ENCODE measurements at regions not wholly inside any gene's neighbourhood (a gene's known extent, or its start where the extent isn't known, plus 50 kb on each side); places are given as distances from the start of the nearest gene placed in this dataset.

DNA sequence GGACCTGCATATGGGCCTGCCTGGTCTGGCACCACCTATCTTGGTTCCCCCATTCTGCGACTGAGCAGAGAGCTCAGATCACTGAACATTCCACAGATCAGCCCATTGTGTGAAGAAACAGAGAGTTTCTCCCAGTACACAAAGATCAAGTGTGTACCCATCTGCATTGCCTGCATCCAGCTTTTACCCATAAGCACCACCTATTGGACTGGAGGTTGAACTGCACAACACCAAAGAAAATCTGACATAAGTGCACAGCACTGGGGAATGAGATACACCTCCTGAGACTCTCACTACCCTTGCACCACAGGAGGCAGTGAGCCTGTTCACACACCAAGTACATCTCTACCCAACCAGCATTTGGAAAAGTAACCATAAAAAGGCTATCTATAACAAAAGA is 362.6 kb upstream of the CLEC14A start:
- ChIA-PET POLR2A (no interaction called here), CTCF (no interaction called here)
- Histone ChIP-seq H3K27me3 (ENCODE audit: control insufficient read depth, insufficient read depth, low read length) (no peaks in the 10 kb centered on the region), H3K36me3 (ENCODE audit: control insufficient read depth, insufficient read depth, low read length) (no peaks in the 10 kb centered on the region), H3K4me3 (ENCODE audit: low read depth, low read length) (no peak overlapping the region)
- no peak for TF ChIP-seq CTCF (IDR thresholded peaks at IDR 0.05; ENCODE audit: insufficient read depth, low read depth, low read length)
- DNase-seq (ENCODE audit: low read depth) = no peak

DNA sequence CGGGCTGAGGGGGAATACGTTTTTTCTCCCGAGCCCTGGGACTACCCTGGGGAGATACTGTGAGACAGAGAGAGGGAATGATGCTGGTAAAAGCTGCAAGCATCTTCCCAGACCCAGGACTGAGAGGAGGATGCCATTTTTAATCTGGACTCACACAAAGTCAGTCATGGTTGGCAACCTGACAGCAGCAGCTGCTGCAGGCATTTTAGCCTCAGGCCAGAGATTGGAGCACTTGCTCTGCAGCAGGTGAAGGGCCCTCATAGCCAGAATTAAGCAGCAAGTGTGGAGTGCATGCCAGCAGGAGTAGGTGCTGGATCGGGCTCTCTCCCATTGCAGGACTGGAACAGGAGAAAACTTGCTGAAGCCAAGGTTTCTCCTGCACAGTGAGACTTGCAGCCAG is 361.1 kb upstream of the CLEC14A start:
- no peak overlapping the region for H3K4me3 ChIP-seq (ENCODE audit: low read depth, low read length)
- POLR2A ChIA-PET = no interaction called here
- no peaks in the 10 kb centered on the region for H3K36me3 ChIP-seq (ENCODE audit: control insufficient read depth, insufficient read depth, low read length)
- TF ChIP-seq CTCF (IDR thresholded peaks at IDR 0.05; ENCODE audit: insufficient read depth, low read depth, low read length) = no peak
- H3K27me3 ChIP-seq (ENCODE audit: control insufficient read depth, insufficient read depth, low read length) = no peaks in the 10 kb centered on the region
- CTCF ChIA-PET = no interaction called here
- DNase-seq (ENCODE audit: low read depth) = no peak

GRCh38 chr14:38611928-38612327 is 356.0 kb upstream of the CLEC14A start:
- POLR2A ChIA-PET = interaction anchor here (0.6 kb wide), 1 partner anchor 561 kb away, joined by 3 read pairs; no protein-coding TSS in a partner anchor
- H3K27me3 ChIP-seq (ENCODE audit: control insufficient read depth, insufficient read depth, low read length) = no peaks in the 10 kb centered on the region
- no peaks in the 10 kb centered on the region for H3K36me3 ChIP-seq (ENCODE audit: control insufficient read depth, insufficient read depth, low read length)
- CTCF ChIA-PET = no interaction called here
- no peak overlapping the region for H3K4me3 ChIP-seq (ENCODE audit: low read depth, low read length)
- no peak for DNase-seq (ENCODE audit: low read depth)
- TF ChIP-seq CTCF (IDR thresholded peaks at IDR 0.05; ENCODE audit: insufficient read depth, low read depth, low read length) = no peak

- H3K4me3 ChIP-seq (ENCODE audit: low read depth, low read length) = no peak overlapping the region
- H3K27me3 ChIP-seq (ENCODE audit: control insufficient read depth, insufficient read depth, low read length) = no peaks in the 10 kb centered on the region
- TF ChIP-seq CTCF (IDR thresholded peaks at IDR 0.05; ENCODE audit: insufficient read depth, low read depth, low read length) = no peak
- ChIA-PET POLR2A (no interaction called here), CTCF (no interaction called here)
- no peaks in the 10 kb centered on the region for H3K36me3 ChIP-seq (ENCODE audit: control insufficient read depth, insufficient read depth, low read length)
- DNase-seq (ENCODE audit: low read depth) = no peak
Observed at GRCh38 chr14:38608244-38608643, 352.4 kb upstream of the CLEC14A start.

GRCh38 chr14:38605193-38606114 is 349.6 kb upstream of the CLEC14A start:
- no peak for DNase-seq (ENCODE audit: low read depth)
- POLR2A ChIA-PET = no interaction called here
- Histone ChIP-seq H3K27me3 (ENCODE audit: control insufficient read depth, insufficient read depth, low read length) (no peaks in the 10 kb centered on the region), H3K4me3 (ENCODE audit: low read depth, low read length) (no peak overlapping the region), H3K36me3 (ENCODE audit: control insufficient read depth, insufficient read depth, low read length) (no peaks in the 10 kb centered on the region)
- peak; percentile 3; the same call in 1 of the 2 replicates for TF ChIP-seq CTCF (IDR thresholded peaks at IDR 0.05; ENCODE audit: insufficient read depth, low read depth, low read length)
- CTCF ChIA-PET = no interaction called here
